Ovary (tissue), 7 donors: ENCODE measurements at regions not wholly inside any gene's neighbourhood (a gene's known extent, or its start where the extent isn't known, plus 50 kb on each side); places are given as distances from the start of the nearest gene placed in this dataset.

Experiments
- DNase-seq, 5 donors: peaks; one replicate each; pipeline ENCODE4 v3.0.0-alpha.2; 2019 to 2020
- H3K27ac ChIP-seq, 2 donors: fragments of 200-600 bp; one replicate each; pipeline versions ENCODE4 v1.5.1 to v1.8.0; 2019 to 2022
- H3K27me3 ChIP-seq: fragments of 200-600 bp; one replicate; pipeline ENCODE4 v1.8.0; 2022
- H3K36me3 ChIP-seq: fragments of 200-600 bp; sonication (generic); one replicate; pipeline ENCODE4 v1.5.1; 2019
- H3K4me1 ChIP-seq: one replicate; pipeline ENCODE4 v1.8.1; 2013; ENCODE audit warnings: mild to moderate bottlenecking, moderate library complexity; ENCODE audit not compliant: insufficient read depth
- H3K4me3 ChIP-seq: fragments of 200-600 bp; sonication (generic); one replicate; pipeline ENCODE4 v1.5.1; 2017
- H3K9me3 ChIP-seq, 2 donors: fragments of 200-600 bp in 1 of 2; sonication (generic) in 1 of 2; one replicate each; pipeline versions ENCODE4 v1.5.1 to v1.8.1; 2013 to 2019; ENCODE audit warnings: mild to moderate bottlenecking in 1 of 2, moderate library complexity in 1 of 2
- EP300 ChIP-seq: sonication (generic); formaldehyde crosslinking; IDR thresholded peaks from one replicate; pipeline ENCODE4 v1.6.1; 2017; ENCODE audit warnings: antibody characterized with exemption
- POLR2A ChIP-seq: fragments of 450-650 bp; IDR thresholded peaks from one replicate; pipeline ENCODE4 v1.6.1; 2017; ENCODE audit warnings: antibody characterized with exemption, mild to moderate bottlenecking, moderate library complexity
- WGBS, 3 donors: extraction: QIAGEN DNeasy Blood & Tissue Kit in 1 of 3; methylation state at CpG; one replicate each; pipeline versions ENCODE4 v1.1.5 to v1.1.7; 2013 to 2017; 5-methylcytosine and 5-hydroxymethylcytosine counted together
- intact Hi-C, 4 donors: fragments of 100-400 bp; cut with DNase I; formaldehyde crosslinking; loops; one replicate each; pipeline versions ENCODE4 v1.11.0 to v1.15.1; 2022 to 2023
- TF ChIP-seq, protein P1 (sequence below), 3 donors: fragments of 450-650 bp in 2 of 3; fragments of 200-600 bp in 1 of 3; IDR thresholded peaks; one replicate each; pipeline versions ENCODE4 v1.5.1 to v1.8.0; 2016 to 2022; ENCODE audit warnings: antibody characterized with exemption in 3 of 3, mild to moderate bottlenecking in 1 of 3
- donor health status: DM: no; HTN: no; CAD: no; lungs with moderate emphysema.
- donor health status: DM: no; HTN: no; CAD: no.
- donor health status: Bipolar disorder and iron deficiency.
- donor health status: DM: no; HTN: no; CAD: no.
- donor health status: DM: yes; HTN: yes; CAD: no.

- TF ChIP-seq POLR2A (no peak), EP300 (no peak)
- TF ChIP-seq, protein P1, sequence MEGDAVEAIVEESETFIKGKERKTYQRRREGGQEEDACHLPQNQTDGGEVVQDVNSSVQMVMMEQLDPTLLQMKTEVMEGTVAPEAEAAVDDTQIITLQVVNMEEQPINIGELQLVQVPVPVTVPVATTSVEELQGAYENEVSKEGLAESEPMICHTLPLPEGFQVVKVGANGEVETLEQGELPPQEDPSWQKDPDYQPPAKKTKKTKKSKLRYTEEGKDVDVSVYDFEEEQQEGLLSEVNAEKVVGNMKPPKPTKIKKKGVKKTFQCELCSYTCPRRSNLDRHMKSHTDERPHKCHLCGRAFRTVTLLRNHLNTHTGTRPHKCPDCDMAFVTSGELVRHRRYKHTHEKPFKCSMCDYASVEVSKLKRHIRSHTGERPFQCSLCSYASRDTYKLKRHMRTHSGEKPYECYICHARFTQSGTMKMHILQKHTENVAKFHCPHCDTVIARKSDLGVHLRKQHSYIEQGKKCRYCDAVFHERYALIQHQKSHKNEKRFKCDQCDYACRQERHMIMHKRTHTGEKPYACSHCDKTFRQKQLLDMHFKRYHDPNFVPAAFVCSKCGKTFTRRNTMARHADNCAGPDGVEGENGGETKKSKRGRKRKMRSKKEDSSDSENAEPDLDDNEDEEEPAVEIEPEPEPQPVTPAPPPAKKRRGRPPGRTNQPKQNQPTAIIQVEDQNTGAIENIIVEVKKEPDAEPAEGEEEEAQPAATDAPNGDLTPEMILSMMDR (IDR thresholded peaks at IDR 0.05) = no peak
- DNase-seq = no peak
- Histone ChIP-seq H3K4me3 (no peak overlapping the region), H3K27ac (no peak overlapping the region), H3K4me1 (no peaks in the 10 kb centered on the region), H3K9me3 (no peaks in the 10 kb centered on the region), H3K27me3 (no peaks in the 10 kb centered on the region), H3K36me3 (no peaks in the 10 kb centered on the region)
- WGBS, 3 donors = 45 to 61% (median 46%) methylated on average over 6 of the region's 6 CpGs
- intact Hi-C loops = no loop called here
These were observed 145.6 kb downstream of the TBX18 start for GRCh38 chr6:84618836-84619235.

DNA sequence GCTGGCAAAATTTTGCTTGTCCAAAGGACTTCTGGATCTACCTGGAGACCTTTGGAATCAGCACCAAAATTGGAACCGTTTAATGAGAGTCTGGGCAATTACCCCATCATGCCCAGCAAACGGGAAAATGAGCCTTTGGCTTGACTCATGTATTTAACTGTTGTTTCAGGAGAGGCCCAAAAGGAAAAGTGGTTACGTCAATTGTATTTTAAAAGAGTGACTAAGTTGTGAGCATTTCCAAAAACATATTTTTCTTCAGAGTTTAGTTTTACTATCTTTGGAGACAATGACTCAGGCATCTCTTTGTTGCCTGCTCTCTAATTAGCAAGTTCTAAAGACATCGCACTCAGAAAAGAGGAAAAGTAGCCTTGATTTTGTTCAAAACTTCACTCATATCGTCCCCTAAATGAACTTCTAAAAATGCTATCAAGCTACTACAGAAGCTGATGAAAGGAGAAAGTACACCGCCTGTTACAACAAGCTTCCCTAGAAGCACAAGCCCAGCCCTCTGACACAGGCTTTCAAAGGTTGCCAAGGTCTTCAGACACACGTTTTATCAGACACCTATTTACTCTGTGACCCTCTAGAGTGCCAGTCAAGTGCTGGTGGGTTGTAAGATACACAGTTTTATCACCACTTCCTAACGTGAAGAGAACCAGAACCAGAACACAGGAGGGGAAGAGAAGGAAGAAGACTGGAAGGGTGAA lies 146.2 kb downstream of the TBX18 start:
- Histone ChIP-seq H3K4me3 (no peak overlapping the region), H3K27me3 (no peaks in the 10 kb centered on the region), H3K9me3 (no peaks in the 10 kb centered on the region), H3K27ac (no peak overlapping the region), H3K36me3 (no peaks in the 10 kb centered on the region), H3K4me1 (no peaks in the 10 kb centered on the region)
- intact Hi-C loops = no loop called here
- DNase-seq = no peak
- TF ChIP-seq, protein P1 (IDR thresholded peaks at IDR 0.05) = no peak
- TF ChIP-seq POLR2A (no peak), EP300 (no peak)
- 59 to 64% (median 63%) methylated on average over 8 of the region's 8 CpGs for WGBS, 3 donors

GRCh38 chr6:84615987-84616386 lies 148.4 kb downstream of the TBX18 start:
- Histone ChIP-seq H3K4me3 (no peak overlapping the region), H3K4me1 (no peaks in the 10 kb centered on the region), H3K27ac (no peak overlapping the region), H3K27me3 (no peaks in the 10 kb centered on the region), H3K36me3 (no peaks in the 10 kb centered on the region), H3K9me3 (no peaks in the 10 kb centered on the region)
- no peak for DNase-seq
- WGBS, 3 donors = 74 to 89% (median 78%) methylated on average over 2 of the region's 2 CpGs
- no peak for TF ChIP-seq POLR2A
- no peak for TF ChIP-seq EP300
- TF ChIP-seq, protein P1 (IDR thresholded peaks at IDR 0.05) = no peak
- intact Hi-C loops = no loop called here

GRCh38 chr6:84615113-84615850 lies 149.1 kb downstream of the TBX18 start:
- no peaks in the 10 kb centered on the region for H3K9me3 ChIP-seq
- no peak for DNase-seq
- no peaks in the 10 kb centered on the region for H3K27me3 ChIP-seq
- TF ChIP-seq POLR2A (no peak), EP300 (no peak)
- TF ChIP-seq, protein P1 (IDR thresholded peaks at IDR 0.05) = no peak
- H3K4me1 ChIP-seq = no peaks in the 10 kb centered on the region
- H3K27ac ChIP-seq = no peak overlapping the region
- H3K36me3 ChIP-seq = no peaks in the 10 kb centered on the region
- H3K4me3 ChIP-seq = no peak overlapping the region
- intact Hi-C loops = no loop called here
- 66 to 92% (median 90%) methylated on average over 2 of the region's 2 CpGs for WGBS, 3 donors
